NCI-H1048 (cell line): ENCODE measurements at regions not wholly inside any gene's neighbourhood (a gene's known extent, or its start where the extent isn't known, plus 50 kb on each side); places are given as distances from the start of the nearest gene placed in this dataset.
"Not testable (repeated sequence)": the region's sequence is repeated elsewhere in the genome, so short reads cannot be mapped to it uniquely, and the experiment has no call there.

Source experiments
- DNase-seq: peaks from one replicate; lab custom pipeline; 2025; lab: John Stamatoyannopoulos, UW

- not testable (repeated sequence) for DNase-seq
Measured at GRCh38 chr22:26972915-26973314, 315.5 kb downstream of the MIAT start.

GRCh38 chr22:26974034-26974433 is 316.6 kb downstream of the MIAT start:
- no peak for DNase-seq

GRCh38 chr22:26974914-26975803 is 317.8 kb downstream of the MIAT start:
- DNase-seq: no peak

GRCh38 chr22:26975865-26976264 is 318.5 kb downstream of the MIAT start:
- DNase-seq: no peak

- no peak for DNase-seq
Measured at GRCh38 chr22:26977741-26978376, 320.5 kb downstream of the MIAT start.

GRCh38 chr22:26979294-26979693 is 321.9 kb downstream of the MIAT start:
- DNase-seq: no peak

- no peak for DNase-seq
Measured at GRCh38 chr22:26981111-26981510, 323.7 kb downstream of the MIAT start.

- DNase-seq: no peak
Measured at GRCh38 chr22:26981541-26981940, 324.2 kb downstream of the MIAT start.

GRCh38 chr22:26983311-26983710 is 325.9 kb downstream of the MIAT start:
- no peak for DNase-seq

- DNase-seq: no peak
Measured at GRCh38 chr22:26985206-26985605, 327.8 kb downstream of the MIAT start.

- no peak for DNase-seq
Measured at GRCh38 chr22:26985931-26986782, 328.8 kb downstream of the MIAT start.

GRCh38 chr22:26986884-26987283 is 329.5 kb downstream of the MIAT start:
- DNase-seq: no peak

- no peak for DNase-seq
Measured at GRCh38 chr22:26990503-26991189, 333.3 kb downstream of the MIAT start.

- no peak for DNase-seq
Measured at GRCh38 chr22:26992556-26992955, 335.2 kb downstream of the MIAT start.

GRCh38 chr22:26993886-26994285 is 336.5 kb downstream of the MIAT start:
- DNase-seq: peak; percentile 64

- no peak for DNase-seq
Measured at GRCh38 chr22:26994801-26995200, 337.4 kb downstream of the MIAT start.

- DNase-seq: no peak
Measured at GRCh38 chr22:26995235-26995634, 337.8 kb downstream of the MIAT start.

GRCh38 chr22:26996154-26996553 is 338.8 kb downstream of the MIAT start:
- no peak for DNase-seq

- no peak for DNase-seq
Measured at GRCh38 chr22:26998129-26998528, 340.7 kb downstream of the MIAT start.

- no peak for DNase-seq
Measured at GRCh38 chr22:26998716-26999115, 341.3 kb downstream of the MIAT start.

GRCh38 chr22:27003297-27003696 is 345.9 kb downstream of the MIAT start:
- no peak for DNase-seq

GRCh38 chr22:27004434-27004833 is 347.0 kb downstream of the MIAT start:
- DNase-seq: peak; percentile 40
